Stimulated activated CD8-positive, alpha-beta memory T cell treated with anti-CD3 and anti-CD28 coated beads, Interleukin-2, amount 100 ng/mL, for 1 hour (primary cell): ENCODE measurements at regions not wholly inside any gene's neighbourhood (a gene's known extent, or its start where the extent isn't known, plus 50 kb on each side); places are given as distances from the start of the nearest gene placed in this dataset.
A peak's percentile ranks its signal among the peaks of the same experiment; 100 is the strongest.

Experiments
- DNase-seq, 2 donors: peaks; one replicate each; pipeline ENCODE4 v3.0.0-alpha.2; 2020; ENCODE audit warnings: low read depth in 2 of 2

GRCh38 chr2:171225302-171225980 lies 64.7 kb upstream of the TLK1 start:
- no peak for DNase-seq

DNA sequence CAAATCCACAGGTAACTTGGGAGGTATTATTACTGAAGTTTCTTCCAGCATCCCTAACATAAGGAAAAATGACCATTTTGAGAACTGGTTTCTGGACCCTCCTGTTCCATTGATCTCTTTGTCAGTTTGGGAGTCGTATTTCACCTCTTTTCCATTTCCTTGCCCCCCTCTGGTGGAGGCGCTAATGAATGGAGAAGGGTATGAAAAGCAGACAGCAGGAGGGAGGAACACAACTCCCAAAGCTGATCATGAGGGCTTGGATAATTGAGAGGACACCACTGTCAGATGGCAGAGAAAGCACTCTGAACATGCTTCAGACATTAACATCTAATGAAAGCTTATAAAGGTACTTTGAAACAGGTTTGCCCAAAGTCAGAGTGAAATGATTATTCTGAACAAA lies 56.6 kb upstream of the TLK1 start:
- no peak for DNase-seq

DNA sequence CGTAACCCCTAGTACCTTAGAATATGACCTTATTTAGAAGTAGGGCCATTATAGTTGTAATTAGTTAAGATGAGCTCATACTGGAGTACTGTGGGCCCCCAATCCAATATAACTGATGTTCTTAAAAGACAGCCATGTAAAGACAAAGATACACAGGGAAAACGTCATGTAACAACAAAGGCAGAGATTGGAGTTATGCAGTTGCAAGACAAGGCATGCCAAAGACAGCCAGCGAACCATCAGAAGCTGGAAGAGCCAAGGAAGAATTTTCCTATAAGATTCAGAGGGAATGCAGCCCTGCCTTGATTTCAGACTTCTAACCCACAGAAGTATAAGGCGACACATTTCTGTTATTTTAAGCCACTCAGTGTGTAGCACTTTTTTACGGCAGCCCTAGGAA lies 55.9 kb upstream of the TLK1 start:
- no peak for DNase-seq

GRCh38 chr2:171214093-171214492 lies 53.4 kb upstream of the TLK1 start:
- DNase-seq: no peak

DNA sequence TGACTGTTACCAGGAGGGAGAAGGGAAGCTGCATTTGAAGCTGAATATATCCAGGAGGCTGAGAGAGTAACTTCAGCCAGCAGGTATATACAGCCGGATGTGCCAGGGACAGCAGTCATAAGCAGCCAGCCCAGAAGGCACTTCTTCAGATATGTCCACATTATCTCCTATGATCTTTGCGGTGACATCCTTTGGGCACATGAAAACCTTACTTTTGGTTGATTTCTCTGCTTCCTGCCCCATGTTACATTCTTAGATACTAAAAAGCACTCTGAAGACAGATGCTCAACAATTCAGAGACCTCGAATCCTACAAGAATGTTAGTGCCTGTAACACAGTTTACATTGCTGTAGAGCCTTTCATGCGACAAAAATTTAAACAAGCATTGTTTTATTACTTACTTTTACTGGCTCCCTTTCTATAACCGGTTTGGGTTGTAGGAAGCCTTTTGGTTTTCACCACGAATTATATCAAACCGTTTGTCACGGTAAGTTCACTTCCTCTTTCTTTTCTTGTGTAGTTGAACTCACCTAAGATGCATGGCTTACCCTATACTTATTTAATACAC lies 50.3 kb upstream of the TLK1 start:
- peak in 1 of 2 donors; percentile 7 for DNase-seq
